Liver (tissue), 3 donors: ENCODE measurements at regions not wholly inside any gene's neighbourhood (a gene's known extent, or its start where the extent isn't known, plus 50 kb on each side); places are given as distances from the start of the nearest gene placed in this dataset.

Source experiments
- SP1 ChIP-seq: IDR thresholded peaks from 2 replicates; pipeline ENCODE4 v1.6.1; 2018; ENCODE audit warnings: antibody characterized with exemption, mild to moderate bottlenecking
- YY1 ChIP-seq: IDR thresholded peaks from 2 replicates; pipeline ENCODE4 v1.6.1; 2016; ENCODE audit warnings: antibody characterized with exemption, mild to moderate bottlenecking
- TF ChIP-seq, protein P1 (sequence below): IDR thresholded peaks from 2 replicates; pipeline ENCODE4 v1.6.1; 2016; ENCODE audit warnings: antibody characterized with exemption
- TF ChIP-seq, protein P2 (sequence below): IDR thresholded peaks from 2 replicates; pipeline ENCODE4 v1.6.1; 2016; ENCODE audit warnings: antibody characterized with exemption, mild to moderate bottlenecking
- TF ChIP-seq, protein P3 (sequence below): fragments of 150-350 bp; IDR thresholded peaks from 2 replicates; pipeline ENCODE4 v1.5.1; 2017; ENCODE audit warnings: improper control_type of control experiment, low read depth, low read length; ENCODE audit not compliant: missing input control
- donor health status: healthy.
- donor health status: healthy.

DNA sequence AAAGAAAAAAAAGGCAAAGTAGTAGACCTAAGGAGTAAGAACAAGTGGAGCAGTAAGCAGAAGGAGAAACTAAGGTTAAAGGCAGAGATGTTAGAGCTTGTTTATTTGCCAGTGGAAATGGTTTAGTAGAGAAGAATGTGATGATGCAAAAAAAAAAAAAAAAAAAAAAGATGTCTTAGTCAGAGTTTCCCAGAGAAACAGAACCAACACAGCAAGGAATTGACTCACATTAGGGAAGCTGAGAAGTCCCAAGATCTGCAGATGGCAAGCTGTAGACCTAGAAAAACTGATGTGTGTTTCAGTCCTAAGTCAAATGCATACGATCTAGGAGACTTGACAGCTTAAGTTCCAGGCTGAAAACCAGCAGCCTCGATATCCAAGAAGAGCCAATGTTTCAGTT, 1548.8 kb upstream of the LRRTM1 start:
- TF ChIP-seq, protein P1, sequence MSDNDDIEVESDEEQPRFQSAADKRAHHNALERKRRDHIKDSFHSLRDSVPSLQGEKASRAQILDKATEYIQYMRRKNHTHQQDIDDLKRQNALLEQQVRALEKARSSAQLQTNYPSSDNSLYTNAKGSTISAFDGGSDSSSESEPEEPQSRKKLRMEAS: no peak
- no peak for TF ChIP-seq YY1
- TF ChIP-seq, protein P2, sequence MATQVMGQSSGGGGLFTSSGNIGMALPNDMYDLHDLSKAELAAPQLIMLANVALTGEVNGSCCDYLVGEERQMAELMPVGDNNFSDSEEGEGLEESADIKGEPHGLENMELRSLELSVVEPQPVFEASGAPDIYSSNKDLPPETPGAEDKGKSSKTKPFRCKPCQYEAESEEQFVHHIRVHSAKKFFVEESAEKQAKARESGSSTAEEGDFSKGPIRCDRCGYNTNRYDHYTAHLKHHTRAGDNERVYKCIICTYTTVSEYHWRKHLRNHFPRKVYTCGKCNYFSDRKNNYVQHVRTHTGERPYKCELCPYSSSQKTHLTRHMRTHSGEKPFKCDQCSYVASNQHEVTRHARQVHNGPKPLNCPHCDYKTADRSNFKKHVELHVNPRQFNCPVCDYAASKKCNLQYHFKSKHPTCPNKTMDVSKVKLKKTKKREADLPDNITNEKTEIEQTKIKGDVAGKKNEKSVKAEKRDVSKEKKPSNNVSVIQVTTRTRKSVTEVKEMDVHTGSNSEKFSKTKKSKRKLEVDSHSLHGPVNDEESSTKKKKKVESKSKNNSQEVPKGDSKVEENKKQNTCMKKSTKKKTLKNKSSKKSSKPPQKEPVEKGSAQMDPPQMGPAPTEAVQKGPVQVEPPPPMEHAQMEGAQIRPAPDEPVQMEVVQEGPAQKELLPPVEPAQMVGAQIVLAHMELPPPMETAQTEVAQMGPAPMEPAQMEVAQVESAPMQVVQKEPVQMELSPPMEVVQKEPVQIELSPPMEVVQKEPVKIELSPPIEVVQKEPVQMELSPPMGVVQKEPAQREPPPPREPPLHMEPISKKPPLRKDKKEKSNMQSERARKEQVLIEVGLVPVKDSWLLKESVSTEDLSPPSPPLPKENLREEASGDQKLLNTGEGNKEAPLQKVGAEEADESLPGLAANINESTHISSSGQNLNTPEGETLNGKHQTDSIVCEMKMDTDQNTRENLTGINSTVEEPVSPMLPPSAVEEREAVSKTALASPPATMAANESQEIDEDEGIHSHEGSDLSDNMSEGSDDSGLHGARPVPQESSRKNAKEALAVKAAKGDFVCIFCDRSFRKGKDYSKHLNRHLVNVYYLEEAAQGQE: no peak
- TF ChIP-seq, protein P3, sequence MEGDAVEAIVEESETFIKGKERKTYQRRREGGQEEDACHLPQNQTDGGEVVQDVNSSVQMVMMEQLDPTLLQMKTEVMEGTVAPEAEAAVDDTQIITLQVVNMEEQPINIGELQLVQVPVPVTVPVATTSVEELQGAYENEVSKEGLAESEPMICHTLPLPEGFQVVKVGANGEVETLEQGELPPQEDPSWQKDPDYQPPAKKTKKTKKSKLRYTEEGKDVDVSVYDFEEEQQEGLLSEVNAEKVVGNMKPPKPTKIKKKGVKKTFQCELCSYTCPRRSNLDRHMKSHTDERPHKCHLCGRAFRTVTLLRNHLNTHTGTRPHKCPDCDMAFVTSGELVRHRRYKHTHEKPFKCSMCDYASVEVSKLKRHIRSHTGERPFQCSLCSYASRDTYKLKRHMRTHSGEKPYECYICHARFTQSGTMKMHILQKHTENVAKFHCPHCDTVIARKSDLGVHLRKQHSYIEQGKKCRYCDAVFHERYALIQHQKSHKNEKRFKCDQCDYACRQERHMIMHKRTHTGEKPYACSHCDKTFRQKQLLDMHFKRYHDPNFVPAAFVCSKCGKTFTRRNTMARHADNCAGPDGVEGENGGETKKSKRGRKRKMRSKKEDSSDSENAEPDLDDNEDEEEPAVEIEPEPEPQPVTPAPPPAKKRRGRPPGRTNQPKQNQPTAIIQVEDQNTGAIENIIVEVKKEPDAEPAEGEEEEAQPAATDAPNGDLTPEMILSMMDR: no peak
- no peak for TF ChIP-seq SP1
